KMS-11 (cell line): ENCODE measurements at regions not wholly inside any gene's neighbourhood (a gene's known extent, or its start where the extent isn't known, plus 50 kb on each side); places are given as distances from the start of the nearest gene placed in this dataset.

Experiments used
- H2AFZ ChIP-seq: fragments of 200-600 bp; sonication (generic); 2 replicates; pipeline ENCODE4 v1.6.1; 2016; ENCODE audit warnings: antibody characterized with exemption, mixed run types, low read depth
- H3K27ac ChIP-seq: fragments of 200-600 bp; sonication (generic); 2 replicates; pipeline ENCODE4 v1.6.1; 2016; ENCODE audit warnings: mild to moderate bottlenecking, mixed run types
- H3K27me3 ChIP-seq: fragments of 200-600 bp; sonication (generic); 2 replicates; pipeline ENCODE4 v1.6.1; 2017; ENCODE audit warnings: mild to moderate bottlenecking, low read depth, mixed run types, moderate library complexity; ENCODE audit not compliant: insufficient read depth
- H3K36me3 ChIP-seq: fragments of 200-600 bp; sonication (generic); 2 replicates; pipeline ENCODE4 v1.6.1; 2017; ENCODE audit warnings: mild to moderate bottlenecking, mixed run types; ENCODE audit not compliant: insufficient read depth
- H3K4me1 ChIP-seq: fragments of 200-600 bp; sonication (generic); 2 replicates; pipeline ENCODE4 v1.6.1; 2016; ENCODE audit warnings: mild to moderate bottlenecking, low read depth, mixed run types; ENCODE audit not compliant: poor library complexity, severe bottlenecking
- H3K4me2 ChIP-seq: fragments of 200-600 bp; sonication (generic); 2 replicates; pipeline ENCODE4 v1.7.0; 2016; ENCODE audit warnings: mild to moderate bottlenecking, mixed run types
- H3K4me3 ChIP-seq: fragments of 200-600 bp; sonication (generic); IDR thresholded peaks from 2 replicates; pipeline ENCODE4 v1.6.1; 2017; ENCODE audit warnings: low read depth, low read length, mixed read lengths; ENCODE audit not compliant: insufficient read depth
- H3K79me2 ChIP-seq: fragments of 200-600 bp; sonication (generic); 2 replicates; pipeline ENCODE4 v1.6.1; 2016; ENCODE audit warnings: low read depth, mixed run types; ENCODE audit not compliant: insufficient read depth
- H3K9ac ChIP-seq: fragments of 200-600 bp; sonication (generic); 2 replicates; pipeline ENCODE4 v1.6.1; 2016; ENCODE audit warnings: mild to moderate bottlenecking, mixed run types
- H4K20me1 ChIP-seq: fragments of 200-600 bp; sonication (generic); 2 replicates; pipeline ENCODE4 v1.6.1; 2016; ENCODE audit warnings: mild to moderate bottlenecking, mixed run types; ENCODE audit not compliant: insufficient read depth
- TF ChIP-seq, protein P1 (sequence below): fragments of 200-600 bp; sonication (generic); conservative IDR thresholded peaks from 2 replicates; pipeline ENCODE4 v1.6.1; 2017; ENCODE audit warnings: low read depth, mild to moderate bottlenecking, antibody characterized with exemption, low read length, moderate library complexity, mixed read lengths

DNA sequence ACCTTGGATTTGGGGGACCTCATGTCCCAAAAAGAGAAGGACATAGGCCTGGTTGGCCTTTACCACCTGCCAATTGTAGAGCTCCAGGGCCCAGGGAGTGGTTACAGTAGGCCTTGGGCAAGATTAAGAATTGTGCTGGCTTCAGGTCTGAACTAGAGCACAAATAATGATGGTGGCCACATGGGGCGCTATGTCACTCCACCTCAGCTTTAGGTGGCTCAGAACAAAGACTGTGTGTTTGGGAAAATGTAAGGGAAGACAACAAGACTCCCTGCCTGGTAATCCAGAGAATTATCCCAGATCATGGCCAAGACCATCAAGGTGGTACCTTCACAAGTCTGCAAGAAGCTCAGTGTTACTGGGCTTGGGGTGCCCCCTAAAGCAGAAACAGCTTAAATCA, 224.9 kb upstream of the OPRM1 start:
- TF ChIP-seq, protein P1, sequence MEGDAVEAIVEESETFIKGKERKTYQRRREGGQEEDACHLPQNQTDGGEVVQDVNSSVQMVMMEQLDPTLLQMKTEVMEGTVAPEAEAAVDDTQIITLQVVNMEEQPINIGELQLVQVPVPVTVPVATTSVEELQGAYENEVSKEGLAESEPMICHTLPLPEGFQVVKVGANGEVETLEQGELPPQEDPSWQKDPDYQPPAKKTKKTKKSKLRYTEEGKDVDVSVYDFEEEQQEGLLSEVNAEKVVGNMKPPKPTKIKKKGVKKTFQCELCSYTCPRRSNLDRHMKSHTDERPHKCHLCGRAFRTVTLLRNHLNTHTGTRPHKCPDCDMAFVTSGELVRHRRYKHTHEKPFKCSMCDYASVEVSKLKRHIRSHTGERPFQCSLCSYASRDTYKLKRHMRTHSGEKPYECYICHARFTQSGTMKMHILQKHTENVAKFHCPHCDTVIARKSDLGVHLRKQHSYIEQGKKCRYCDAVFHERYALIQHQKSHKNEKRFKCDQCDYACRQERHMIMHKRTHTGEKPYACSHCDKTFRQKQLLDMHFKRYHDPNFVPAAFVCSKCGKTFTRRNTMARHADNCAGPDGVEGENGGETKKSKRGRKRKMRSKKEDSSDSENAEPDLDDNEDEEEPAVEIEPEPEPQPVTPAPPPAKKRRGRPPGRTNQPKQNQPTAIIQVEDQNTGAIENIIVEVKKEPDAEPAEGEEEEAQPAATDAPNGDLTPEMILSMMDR, result 0 out of 2 replicates have a peak, but pooled peaks have one; percentile 30
- H3K9ac ChIP-seq, result no peak overlapping the region
- no peak overlapping the region for H3K4me3 ChIP-seq
- H4K20me1 ChIP-seq, result no peaks in the 10 kb centered on the region
- H3K36me3 ChIP-seq, result no peaks in the 10 kb centered on the region
- no peaks in the 10 kb centered on the region for H3K27me3 ChIP-seq
- no peak overlapping the region for H3K4me2 ChIP-seq
- no peaks in the 10 kb centered on the region for H3K79me2 ChIP-seq
- H3K27ac ChIP-seq, result no peak overlapping the region
- H2AFZ ChIP-seq, result no peak overlapping the region
- no peaks in the 10 kb centered on the region for H3K4me1 ChIP-seq

DNA sequence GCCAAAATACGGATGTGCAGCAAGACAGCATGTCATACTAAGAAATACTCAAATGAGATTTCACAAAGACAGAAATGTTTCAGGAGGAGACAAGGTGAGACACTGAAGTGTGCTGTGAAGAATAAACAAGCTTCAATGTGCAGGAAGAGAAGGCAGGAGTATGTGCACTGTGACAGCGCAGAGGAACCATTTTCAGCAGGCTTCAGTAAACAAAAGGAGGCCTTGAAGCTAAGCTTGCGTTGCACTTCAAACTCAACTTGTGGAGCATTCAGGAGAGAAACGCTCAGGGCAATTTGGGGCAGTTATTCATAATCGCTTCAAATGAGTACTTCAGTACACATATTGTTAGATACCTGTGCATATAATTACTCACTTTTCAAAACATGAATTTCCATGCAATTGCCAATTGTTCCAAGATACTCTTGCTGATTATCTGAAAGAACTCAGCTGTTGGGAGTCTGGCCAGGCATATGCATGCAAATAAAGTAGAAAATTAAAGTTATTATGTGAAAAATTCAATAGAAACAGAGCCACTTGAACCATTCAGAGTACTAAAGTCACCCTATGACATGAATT, 234.2 kb upstream of the OPRM1 start:
- no peaks in the 10 kb centered on the region for H3K79me2 ChIP-seq
- no peak overlapping the region for H3K4me3 ChIP-seq
- no peak overlapping the region for H3K9ac ChIP-seq
- no peak overlapping the region for H3K27ac ChIP-seq
- H2AFZ ChIP-seq, result no peak overlapping the region
- H3K4me2 ChIP-seq, result no peak overlapping the region
- no peaks in the 10 kb centered on the region for H3K4me1 ChIP-seq
- H4K20me1 ChIP-seq, result no peaks in the 10 kb centered on the region
- H3K36me3 ChIP-seq, result no peaks in the 10 kb centered on the region
- H3K27me3 ChIP-seq, result no peaks in the 10 kb centered on the region
- TF ChIP-seq, protein P1, result no peak

DNA sequence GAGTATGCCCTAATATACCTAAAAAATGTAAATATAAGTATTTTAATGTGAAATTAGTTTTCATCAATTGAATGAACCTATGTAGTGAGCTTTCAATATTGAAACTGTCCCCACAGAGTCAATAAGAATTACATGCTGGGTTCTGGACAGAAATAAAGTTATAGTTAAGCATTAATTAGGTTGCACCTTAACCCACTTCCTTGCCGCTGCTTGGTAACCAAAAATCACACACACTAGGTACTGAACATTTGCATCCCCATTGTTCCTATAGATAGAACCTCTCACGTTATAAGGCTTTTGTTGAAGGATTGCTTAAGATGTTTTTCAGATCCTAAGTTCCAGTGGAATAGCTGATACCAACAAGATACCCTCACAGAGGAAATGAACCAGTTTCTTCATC, 237.1 kb upstream of the OPRM1 start:
- H3K36me3 ChIP-seq, result no peaks in the 10 kb centered on the region
- no peak overlapping the region for H2AFZ ChIP-seq
- no peaks in the 10 kb centered on the region for H3K79me2 ChIP-seq
- H3K9ac ChIP-seq, result no peak overlapping the region
- no peaks in the 10 kb centered on the region for H3K27me3 ChIP-seq
- H3K27ac ChIP-seq, result no peak overlapping the region
- H3K4me1 ChIP-seq, result no peaks in the 10 kb centered on the region
- TF ChIP-seq, protein P1, result no peak
- H3K4me3 ChIP-seq, result no peak overlapping the region
- H3K4me2 ChIP-seq, result no peak overlapping the region
- no peaks in the 10 kb centered on the region for H4K20me1 ChIP-seq

DNA sequence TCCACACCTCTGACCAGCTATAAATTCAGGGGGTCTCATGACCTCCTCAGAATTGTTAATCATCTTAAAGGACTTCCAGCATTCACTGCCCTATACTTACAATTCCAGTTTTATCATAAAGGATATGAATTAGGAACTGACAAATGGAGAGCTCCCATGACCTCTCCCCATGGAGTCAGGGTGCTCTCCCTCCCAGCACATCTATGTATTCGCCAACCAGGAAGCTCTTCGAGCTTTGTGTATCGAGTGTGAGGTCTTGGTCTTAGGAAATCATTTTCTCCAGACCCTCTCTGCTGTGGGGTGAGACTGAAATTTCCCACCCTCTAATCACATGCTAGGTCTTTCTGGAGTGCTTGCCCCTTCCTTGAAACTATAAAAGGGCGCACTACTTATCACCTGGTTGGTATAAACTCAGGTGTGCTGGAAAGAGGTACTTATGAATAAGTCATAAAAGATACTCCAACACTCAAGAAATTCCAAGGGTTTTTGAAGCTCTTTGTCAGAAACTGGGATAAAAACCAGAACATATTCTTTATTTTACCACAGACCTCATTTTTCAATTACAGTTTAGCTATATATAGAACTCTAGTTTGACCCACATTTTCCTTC, 238.4 kb upstream of the OPRM1 start:
- H4K20me1 ChIP-seq, result no peaks in the 10 kb centered on the region
- TF ChIP-seq, protein P1, result no peak
- H3K79me2 ChIP-seq, result no peaks in the 10 kb centered on the region
- H3K27ac ChIP-seq, result no peak overlapping the region
- H3K9ac ChIP-seq, result no peak overlapping the region
- H3K4me3 ChIP-seq, result no peak overlapping the region
- H2AFZ ChIP-seq, result no peak overlapping the region
- H3K36me3 ChIP-seq, result no peaks in the 10 kb centered on the region
- H3K27me3 ChIP-seq, result no peaks in the 10 kb centered on the region
- H3K4me1 ChIP-seq, result no peaks in the 10 kb centered on the region
- H3K4me2 ChIP-seq, result no peak overlapping the region
